ENCODE measurements at regions not wholly inside any gene's neighbourhood (a gene's known extent, or its start where the extent isn't known, plus 50 kb on each side); places are given as distances from the start of the nearest gene placed in this dataset.

DNA sequence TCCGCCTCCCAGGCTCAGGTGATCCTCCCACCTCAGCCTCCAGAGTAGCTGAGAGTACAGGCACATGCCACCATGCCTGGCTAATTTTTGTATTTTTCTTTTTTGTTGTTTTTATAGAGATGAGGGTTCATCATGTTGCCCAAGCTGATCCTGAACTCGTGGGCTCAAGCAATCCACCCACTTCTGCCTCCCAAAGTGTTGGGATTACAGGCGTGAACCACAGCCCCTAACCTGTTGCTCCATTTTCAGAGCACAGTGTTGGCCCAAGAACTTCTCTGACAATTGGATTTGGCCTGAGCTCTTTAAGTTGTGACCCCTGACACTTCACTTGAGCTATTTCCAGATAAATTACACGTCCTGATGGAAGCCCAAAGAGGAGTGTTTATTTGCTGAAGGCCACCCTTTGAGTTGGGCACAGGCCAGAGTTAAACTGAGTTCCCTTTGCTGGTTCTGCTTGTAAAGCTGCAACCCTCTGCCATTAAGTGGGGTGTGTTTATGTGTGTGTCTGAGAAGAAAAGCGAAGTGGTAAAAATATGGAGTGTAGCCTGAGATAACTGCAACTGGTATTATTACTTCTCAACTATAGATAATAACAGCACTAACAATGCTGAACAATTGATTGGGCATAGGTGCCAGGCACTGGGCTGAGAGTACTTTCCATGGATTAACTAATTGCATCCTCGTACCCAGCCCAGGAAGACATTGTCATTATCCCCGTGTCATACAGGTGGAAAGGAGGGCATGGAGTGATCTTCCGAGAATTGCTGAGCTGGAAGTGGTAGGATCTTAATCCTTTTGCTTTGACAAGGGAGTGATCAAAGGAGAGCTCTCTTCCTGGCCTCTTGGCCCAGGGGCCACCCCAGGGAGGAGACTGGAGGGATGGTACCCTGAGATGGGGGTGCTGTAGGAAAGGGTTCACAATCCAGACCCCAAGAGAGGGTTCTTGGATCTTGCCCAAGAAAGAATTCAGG, 91.5 kb upstream of the PROK2 start:
- Mint-ChIP-seq H3K4me3 (peak overlapping the region; percentile 25 to 43), H3K36me3 (no peaks in the 10 kb centered on the region), H3K27ac (peak overlapping the region in 2 of 7 donors; percentile 27 to 42), H3K4me1 (peaks cover 11% of the 10 kb centered on the region), H3K9me3 (peaks cover 0 to 3% (median 0%) of the 10 kb centered on the region in 7 donors), H3K27me3 (ENCODE audit: low read depth in 3 of 3) (peaks cover 31 to 43% (median 40%) of the 10 kb centered on the region in 3 donors)
- Histone ChIP-seq H4K20me1 (ENCODE audit: insufficient read depth, low read length) (no peaks in the 10 kb centered on the region), H3K9ac (ENCODE audit: insufficient read depth, low read length, poor library complexity, severe bottlenecking) (no peak overlapping the region), H3K4me2 (replicated peaks; ENCODE audit: extremely low read depth, low read length, poor library complexity, severe bottlenecking) (no peak overlapping the region), H3K36me3 (replicated peaks in 1 of 2; ENCODE audit: control insufficient read depth in 1 of 2, insufficient read depth in 2 of 2, low read length in 2 of 2) (no peaks in the 10 kb centered on the region), H3K4me1 (ENCODE audit: control insufficient read depth in 1 of 2, insufficient read depth in 2 of 2, low read length in 2 of 2) (no peaks in the 10 kb centered on the region), H3K4me3 (replicated peaks in 1 of 3; ENCODE audit: low read depth in 2 of 3, low read length in 3 of 3) (no peak overlapping the region), H3K9me3 (replicated peaks in 1 of 2; ENCODE audit: control insufficient read depth in 1 of 2, insufficient read depth in 1 of 2, low read length in 2 of 2) (no peaks in the 10 kb centered on the region), H3K79me2 (ENCODE audit: insufficient read depth, low read length) (no peaks in the 10 kb centered on the region), H3K27ac (ENCODE audit: low read depth in 1 of 2, low read length in 2 of 2) (no peak overlapping the region), H3K27me3 (ENCODE audit: control insufficient read depth in 2 of 2, insufficient read depth in 2 of 2, low read length in 2 of 2) (peaks cover 24 to 28% of the 10 kb centered on the region in 2 donors), H2AFZ (ENCODE audit: insufficient read depth, low read depth, low read length, poor library complexity, severe bottlenecking) (no peak overlapping the region)
- no peak for DNase-seq
- TF ChIP-seq, protein P1, sequence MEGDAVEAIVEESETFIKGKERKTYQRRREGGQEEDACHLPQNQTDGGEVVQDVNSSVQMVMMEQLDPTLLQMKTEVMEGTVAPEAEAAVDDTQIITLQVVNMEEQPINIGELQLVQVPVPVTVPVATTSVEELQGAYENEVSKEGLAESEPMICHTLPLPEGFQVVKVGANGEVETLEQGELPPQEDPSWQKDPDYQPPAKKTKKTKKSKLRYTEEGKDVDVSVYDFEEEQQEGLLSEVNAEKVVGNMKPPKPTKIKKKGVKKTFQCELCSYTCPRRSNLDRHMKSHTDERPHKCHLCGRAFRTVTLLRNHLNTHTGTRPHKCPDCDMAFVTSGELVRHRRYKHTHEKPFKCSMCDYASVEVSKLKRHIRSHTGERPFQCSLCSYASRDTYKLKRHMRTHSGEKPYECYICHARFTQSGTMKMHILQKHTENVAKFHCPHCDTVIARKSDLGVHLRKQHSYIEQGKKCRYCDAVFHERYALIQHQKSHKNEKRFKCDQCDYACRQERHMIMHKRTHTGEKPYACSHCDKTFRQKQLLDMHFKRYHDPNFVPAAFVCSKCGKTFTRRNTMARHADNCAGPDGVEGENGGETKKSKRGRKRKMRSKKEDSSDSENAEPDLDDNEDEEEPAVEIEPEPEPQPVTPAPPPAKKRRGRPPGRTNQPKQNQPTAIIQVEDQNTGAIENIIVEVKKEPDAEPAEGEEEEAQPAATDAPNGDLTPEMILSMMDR (IDR thresholded peaks at IDR 0.05): no peak
- 79% methylated on average over 6 of the region's 8 CpGs for WGBS (ENCODE audit: insufficient coverage)
- intact Hi-C loops (cut with micrococcal nuclease): loop anchor here (5.0 to 10.0 kb wide), 3 partner anchors 946 to 1208 kb away; no protein-coding TSS in a partner anchor

DNA sequence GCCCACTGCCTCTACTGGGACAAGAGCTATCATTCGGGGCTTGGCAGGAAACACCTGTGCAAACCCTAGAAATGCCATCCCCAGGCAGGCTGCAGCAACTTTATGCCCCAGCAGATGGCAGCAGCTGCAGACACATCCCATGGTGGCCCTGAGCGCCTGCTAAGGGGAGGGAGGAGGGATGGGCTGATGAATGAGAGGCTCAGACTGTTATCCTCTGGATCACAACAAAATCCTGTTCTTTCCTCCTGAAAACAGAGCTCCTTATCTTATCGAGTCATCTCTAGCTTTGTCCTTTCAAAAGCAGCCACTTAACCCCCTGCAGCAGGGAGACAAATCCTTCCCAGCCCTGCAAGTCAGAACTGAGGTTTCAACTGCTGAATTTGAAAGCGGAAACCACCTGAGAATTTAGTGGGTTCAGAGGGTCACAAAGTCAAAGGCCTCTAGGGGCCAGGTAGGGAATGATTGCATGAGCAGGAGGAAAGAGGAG, 90.6 kb upstream of the PROK2 start:
- Mint-ChIP-seq H3K4me3 (no peak overlapping the region), H3K36me3 (no peaks in the 10 kb centered on the region), H3K27me3 (ENCODE audit: low read depth in 3 of 3) (peaks cover 27 to 40% (median 36%) of the 10 kb centered on the region in 3 donors), H3K27ac (no peak overlapping the region), H3K4me1 (peaks cover 11% of the 10 kb centered on the region), H3K9me3 (peaks cover 0 to 3% (median 0%) of the 10 kb centered on the region in 7 donors)
- Histone ChIP-seq H3K79me2 (ENCODE audit: insufficient read depth, low read length) (no peaks in the 10 kb centered on the region), H3K27me3 (ENCODE audit: control insufficient read depth in 2 of 2, insufficient read depth in 2 of 2, low read length in 2 of 2) (peaks cover 19 to 22% of the 10 kb centered on the region in 2 donors), H3K4me3 (replicated peaks in 1 of 3; ENCODE audit: low read depth in 2 of 3, low read length in 3 of 3) (no peak overlapping the region), H2AFZ (ENCODE audit: insufficient read depth, low read depth, low read length, poor library complexity, severe bottlenecking) (no peak overlapping the region), H3K9ac (ENCODE audit: insufficient read depth, low read length, poor library complexity, severe bottlenecking) (no peak overlapping the region), H3K4me1 (ENCODE audit: control insufficient read depth in 1 of 2, insufficient read depth in 2 of 2, low read length in 2 of 2) (no peaks in the 10 kb centered on the region), H3K9me3 (replicated peaks in 1 of 2; ENCODE audit: control insufficient read depth in 1 of 2, insufficient read depth in 1 of 2, low read length in 2 of 2) (no peaks in the 10 kb centered on the region), H4K20me1 (ENCODE audit: insufficient read depth, low read length) (no peaks in the 10 kb centered on the region), H3K27ac (ENCODE audit: low read depth in 1 of 2, low read length in 2 of 2) (no peak overlapping the region), H3K4me2 (replicated peaks; ENCODE audit: extremely low read depth, low read length, poor library complexity, severe bottlenecking) (no peak overlapping the region), H3K36me3 (replicated peaks in 1 of 2; ENCODE audit: control insufficient read depth in 1 of 2, insufficient read depth in 2 of 2, low read length in 2 of 2) (no peaks in the 10 kb centered on the region)
- DNase-seq: peak; percentile 63 to 71 (median 66)
- TF ChIP-seq, protein P1 (IDR thresholded peaks at IDR 0.05): peak; percentile 89
- intact Hi-C loops (cut with micrococcal nuclease): loop anchor here (5.0 to 10.0 kb wide), 3 partner anchors 947 to 1209 kb away; no protein-coding TSS in a partner anchor
- 50% methylated on average over 2 of the region's 4 CpGs for WGBS (ENCODE audit: insufficient coverage)
